K562 (cell line): ENCODE measurements at regions not wholly inside any gene's neighbourhood (a gene's known extent, or its start where the extent isn't known, plus 50 kb on each side); places are given as distances from the start of the nearest gene placed in this dataset.

Source experiments
- ARID3A ChIP-seq: IDR thresholded peaks from 2 replicates; pipeline ENCODE4 v1.6.1; 2012; ENCODE audit warnings: low read depth, low read length, improper control_type of control experiment, borderline replicate concordance
- CBFA2T3 ChIP-seq: fragments of 450-650 bp; IDR thresholded peaks from 2 replicates; pipeline ENCODE4 v1.6.1; 2017
- DDX20 ChIP-seq: fragments of 450-650 bp; IDR thresholded peaks from 2 replicates; pipeline ENCODE4 v1.6.1; 2016; ENCODE audit warnings: missing genetic modification characterization, low read depth, mild to moderate bottlenecking, missing compliant biosample characterization, moderate library complexity
- GATAD2B ChIP-seq: fragments of 450-650 bp; IDR thresholded peaks from 2 replicates; pipeline ENCODE4 v1.6.1; 2017; ENCODE audit warnings: mild to moderate bottlenecking, borderline replicate concordance
- GMEB1 ChIP-seq: fragments of 250-450 bp; sonication (Bioruptor Pico); IDR thresholded peaks from 2 replicates; pipeline ENCODE4 v1.4.0; 2020; ENCODE audit warnings: mild to moderate bottlenecking
- GTF2F1 ChIP-seq: IDR thresholded peaks from 2 replicates; pipeline ENCODE4 v1.6.1; 2011; ENCODE audit warnings: low read depth, low read length, improper control_type of control experiment
- HMG20B ChIP-seq: fragments of 250-450 bp; sonication (Bioruptor Pico); IDR thresholded peaks from 2 replicates; pipeline ENCODE4 v1.5.0; 2021; ENCODE audit warnings: mild to moderate bottlenecking
- KLF13 ChIP-seq: fragments of 450-650 bp; IDR thresholded peaks from 2 replicates; pipeline ENCODE4 v1.6.1; 2016; ENCODE audit warnings: missing genetic modification characterization, low read depth, mild to moderate bottlenecking, missing compliant biosample characterization, moderate library complexity, borderline replicate concordance
- MAZ ChIP-seq, 2 experiments: fragments of 450-650 bp in 1 of 2; sonication (generic) in 1 of 2; formaldehyde crosslinking; IDR thresholded peaks in 1 of 2; conservative IDR thresholded peaks in 1 of 2; 2 replicates each; pipeline versions ENCODE4 v1.4.0 to v1.5.0; 2020; ENCODE audit warnings: mild to moderate bottlenecking in 1 of 2, missing genetic modification reagents in 1 of 2
- NRF1 ChIP-seq, 2 experiments: fragments of 450-650 bp; IDR thresholded peaks in 1 of 2; conservative IDR thresholded peaks in 1 of 2; 2 replicates each; pipeline ENCODE4 v1.6.1; 2014; ENCODE audit warnings: mild to moderate bottlenecking in 2 of 2
- POLR2G ChIP-seq: fragments of 200-400 bp; formaldehyde crosslinking; IDR thresholded peaks from 2 replicates; pipeline ENCODE4 v1.6.1; 2017; ENCODE audit warnings: low read depth, mild to moderate bottlenecking, antibody characterized with exemption, low read length, moderate library complexity
- RAD21 ChIP-seq, 2 experiments: fragments of 250-450 bp in 1 of 2; fragments of 450-650 bp in 1 of 2; sonication (Bioruptor Pico) in 1 of 2; formaldehyde crosslinking in 1 of 2; IDR thresholded peaks in 1 of 2; conservative IDR thresholded peaks in 1 of 2; 2 replicates each; pipeline versions ENCODE4 v1.4.0 to v1.8.0; 2020 to 2022; ENCODE audit warnings: mild to moderate bottlenecking in 2 of 2, moderate library complexity in 1 of 2
- RERE ChIP-seq: sonication (generic); formaldehyde crosslinking; IDR thresholded peaks from 2 replicates; pipeline ENCODE4 v1.8.0; 2023; ENCODE audit warnings: missing genetic modification reagents, mild to moderate bottlenecking, borderline replicate concordance
- THRA ChIP-seq: fragments of 450-650 bp; IDR thresholded peaks from 2 replicates; pipeline ENCODE4 v1.6.1; 2017; ENCODE audit warnings: mild to moderate bottlenecking, moderate library complexity
- U2AF1 ChIP-seq: fragments of 200-400 bp; formaldehyde crosslinking; optimal IDR thresholded peaks from 2 replicates; pipeline ENCODE3; 2017; ENCODE audit warnings: mild to moderate bottlenecking, low read depth, low read length, moderate library complexity
- ZNF23 ChIP-seq: fragments of 250-450 bp; sonication (Bioruptor Pico); IDR thresholded peaks from 2 replicates; pipeline ENCODE4 v1.4.0; 2020; ENCODE audit warnings: mild to moderate bottlenecking
- ZNF766 ChIP-seq: fragments of 200-800 bp; sonication (Bioruptor generic); conservative IDR thresholded peaks from 2 replicates; pipeline ENCODE4 v1.6.1; 2016; ENCODE audit warnings: missing genetic modification characterization, missing compliant biosample characterization

- no peak for TF ChIP-seq HMG20B (CRISPR knock-in tag)
- TF ChIP-seq CBFA2T3 = no peak
- no peak for TF ChIP-seq KLF13 (tag)
- no peak for TF ChIP-seq RERE (CRISPR knock-in tag)
- TF ChIP-seq GMEB1 = peak; percentile 97
- no peak for TF ChIP-seq ARID3A
- 0 out of 2 replicates have a peak, but pooled peaks have one; percentile 29 for TF ChIP-seq GTF2F1
- TF ChIP-seq RAD21 (CRISPR knock-in tag; conservative IDR thresholded peaks at IDR 0.05 in 1 of 2, IDR thresholded peaks at IDR 0.05 in 1 of 2) = peak; percentile 30; a peak in 2 of 4 replicates
- 0 out of 2 replicates have a peak, but pooled peaks have one; percentile 47 for TF ChIP-seq GATAD2B
- no peak for TF ChIP-seq ZNF766 (CRISPR knock-in tag)
- TF ChIP-seq NRF1 (conservative IDR thresholded peaks at IDR 0.05 in 1 of 2, IDR thresholded peaks at IDR 0.05 in 1 of 2) = peak; percentile 90 to 93
- no peak for TF ChIP-seq ZNF23
- TF ChIP-seq MAZ (CRISPR knock-in tag; conservative IDR thresholded peaks at IDR 0.05 in 1 of 2, IDR thresholded peaks at IDR 0.05 in 1 of 2) = 0 out of 4 replicates have a peak, but pooled peaks of 1 of the 2 experiments have one; percentile 36
- TF ChIP-seq POLR2G = peak; percentile 75
- TF ChIP-seq THRA = no peak
- no peak for TF ChIP-seq DDX20 (tag)
- TF ChIP-seq U2AF1 = no peak
These were observed 116.6 kb upstream of the GRK3 start (continued) for GRCh38 chr22:25447686-25448434.
